Esophagus muscularis mucosa (tissue), 4 donors: ENCODE measurements at regions not wholly inside any gene's neighbourhood (a gene's known extent, or its start where the extent isn't known, plus 50 kb on each side); places are given as distances from the start of the nearest gene placed in this dataset.

ENCODE experiments used
- CTCF ChIP-seq, 3 experiments: fragments of 200-600 bp in 2 of 3; fragments of 450-650 bp in 1 of 3; sonication (generic) in 2 of 3; IDR thresholded peaks; one replicate each; pipeline ENCODE4 v1.5.1; 2017 to 2019; ENCODE audit warnings: antibody characterized with exemption in 3 of 3, mild to moderate bottlenecking in 2 of 3, moderate library complexity in 1 of 3
- EP300 ChIP-seq: sonication (generic); formaldehyde crosslinking; IDR thresholded peaks from one replicate; pipeline ENCODE4 v1.6.1; 2017; ENCODE audit warnings: antibody characterized with exemption
- POLR2A ChIP-seq: fragments of 450-650 bp; IDR thresholded peaks from one replicate; pipeline ENCODE4 v1.6.1; 2017; ENCODE audit warnings: antibody characterized with exemption, moderate library complexity, mild to moderate bottlenecking, low read depth
- POLR2AphosphoS5 ChIP-seq, 2 donors: sonication (generic); formaldehyde crosslinking; IDR thresholded peaks; one replicate each; pipeline ENCODE4 v1.6.1; 2017; ENCODE audit warnings: antibody characterized with exemption in 2 of 2

GRCh38 chr1:187226396-187226795, 397.6 kb downstream of the PLA2G4A start:
- TF ChIP-seq CTCF (IDR thresholded peaks at IDR 0.05), result no peak
- TF ChIP-seq EP300, result no peak
- no peak for TF ChIP-seq POLR2A
- TF ChIP-seq POLR2AphosphoS5 (IDR thresholded peaks at IDR 0.05), result no peak
